SIG-M5 treated with dmso at 0.1 percent for 504 hours (cell line): ENCODE measurements at regions not wholly inside any gene's neighbourhood (a gene's known extent, or its start where the extent isn't known, plus 50 kb on each side); places are given as distances from the start of the nearest gene placed in this dataset.

ENCODE experiments used
- DNase-seq: peaks from one replicate; lab custom pipeline; 2025; ENCODE audit not compliant: unreplicated experiment; lab: John Stamatoyannopoulos, UW

DNA sequence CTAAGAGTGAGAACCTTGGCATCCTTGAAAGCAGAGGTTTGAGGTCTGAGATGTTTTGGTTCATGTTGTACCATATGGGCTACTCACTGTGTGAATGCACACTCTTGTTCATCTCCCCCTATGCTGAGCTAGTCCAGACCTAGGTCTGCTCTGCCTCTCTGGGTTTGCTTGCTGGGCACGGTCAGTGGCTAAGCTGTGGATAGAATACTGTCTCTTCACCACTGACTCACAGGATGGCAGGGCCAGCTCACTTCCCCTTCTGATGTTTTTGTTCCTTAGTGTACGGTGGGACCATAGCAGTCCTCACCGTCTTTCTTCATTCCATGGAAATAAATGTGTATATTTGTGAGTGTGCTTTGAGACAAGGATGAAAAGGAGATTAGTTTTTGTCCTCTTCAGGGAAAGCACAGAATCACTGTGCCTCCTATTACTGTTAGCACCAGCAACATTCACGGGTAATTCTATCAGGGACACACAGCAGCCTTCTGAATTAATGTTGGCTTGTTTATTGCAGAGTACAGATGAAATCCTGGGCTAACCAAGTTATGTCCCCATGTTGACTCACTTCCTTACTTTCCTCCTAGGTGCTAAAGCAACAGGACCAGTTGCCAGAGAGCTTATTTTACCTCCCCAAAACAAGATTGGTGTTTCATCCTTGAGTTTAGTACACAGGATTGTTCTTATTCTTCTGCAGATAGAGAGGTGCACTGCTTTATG is 56.9 kb upstream of the IVNS1ABP start:
- DNase-seq = peak; percentile 58

DNA sequence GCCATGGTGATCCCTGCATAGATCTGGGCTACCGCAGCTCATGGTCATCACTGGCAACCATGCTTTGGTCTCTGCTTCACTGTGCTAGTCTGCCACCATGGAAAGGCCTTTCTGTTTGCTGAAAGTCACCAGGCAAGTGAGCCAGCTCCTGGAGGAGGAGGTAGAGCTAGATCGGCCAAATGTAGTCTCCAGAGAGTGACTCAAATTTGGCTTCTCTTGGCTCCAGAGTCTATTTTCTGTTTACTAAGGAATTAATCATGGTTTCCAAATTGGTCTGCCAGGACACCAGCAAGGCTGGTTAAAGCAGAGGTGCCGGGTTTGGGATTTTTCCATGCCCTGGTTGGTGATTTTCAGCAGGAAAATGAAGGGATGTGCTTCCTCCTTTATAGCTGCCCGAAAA is 52.7 kb upstream of the IVNS1ABP start:
- no peak for DNase-seq

DNA sequence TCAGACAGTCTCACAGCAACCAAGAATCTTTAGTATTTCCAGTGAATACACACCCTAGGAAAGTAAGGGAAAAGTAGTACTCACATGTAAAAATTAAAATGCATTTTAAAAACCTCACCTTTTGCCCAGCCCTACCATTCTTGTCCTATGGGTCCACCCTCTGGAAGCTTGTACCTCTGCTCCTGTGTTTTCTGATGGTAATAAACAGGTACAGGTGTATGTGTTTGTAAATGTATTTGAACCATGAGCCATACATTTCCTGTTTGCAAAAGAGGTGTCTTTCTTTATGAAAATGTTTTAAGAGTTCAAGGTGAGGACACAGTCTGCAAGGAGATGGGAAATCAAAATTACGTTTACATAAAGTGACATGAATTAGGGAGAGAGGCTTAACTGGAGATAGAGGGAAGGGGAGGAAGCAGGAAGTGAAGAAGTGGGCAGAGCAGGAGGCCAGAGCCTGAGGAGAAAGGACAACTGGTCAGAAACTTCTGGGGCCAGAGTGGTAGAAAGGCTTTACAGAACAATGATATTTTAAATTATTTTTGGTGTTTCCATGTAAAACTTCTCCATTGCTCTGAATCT is 52.0 kb upstream of the IVNS1ABP start:
- no peak for DNase-seq

DNA sequence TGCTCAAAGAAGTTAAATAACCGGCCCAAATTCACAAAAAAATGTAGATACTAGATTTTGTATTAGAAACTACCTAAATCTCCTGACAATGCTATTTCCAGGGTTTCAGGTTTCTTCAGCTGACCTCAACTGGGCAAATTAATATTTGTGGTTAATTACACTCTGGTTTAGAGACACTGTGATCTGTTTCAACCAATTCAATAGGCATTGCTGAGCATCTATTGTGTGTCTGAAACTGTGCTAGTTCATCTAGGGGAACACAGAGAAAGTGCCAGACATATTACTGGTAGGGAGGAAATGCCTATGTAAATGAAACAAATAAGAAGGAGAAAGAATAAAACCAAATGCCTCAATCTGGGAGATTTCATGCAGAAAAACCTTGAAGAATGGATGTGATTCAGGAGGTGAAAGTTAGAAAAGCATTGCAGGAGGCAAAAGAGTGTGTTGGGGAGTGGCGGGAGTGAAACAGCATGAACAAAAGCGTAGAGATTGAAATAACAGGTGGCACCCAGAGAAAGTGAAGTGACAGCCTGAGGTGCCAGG is 51.3 kb upstream of the IVNS1ABP start:
- DNase-seq = no peak

DNA sequence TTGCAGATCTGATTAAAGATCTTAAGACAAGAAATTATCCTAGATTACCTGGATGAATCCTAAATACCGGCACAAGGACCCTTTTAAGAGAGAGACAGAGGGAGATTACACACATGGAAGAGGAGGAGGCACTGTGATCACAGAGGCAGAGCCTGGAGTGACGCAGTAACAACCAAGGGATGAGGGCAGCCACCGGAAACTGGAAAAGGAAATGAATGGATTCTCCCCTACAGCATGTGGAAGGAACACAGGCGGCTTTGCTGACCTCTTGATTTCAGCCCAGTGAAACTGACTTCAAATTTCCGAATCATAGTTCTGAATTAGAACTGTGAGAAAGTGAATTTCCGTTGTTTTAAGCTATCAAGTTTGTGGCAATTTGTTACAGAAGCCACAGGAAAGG is 50.2 kb upstream of the IVNS1ABP start:
- no peak for DNase-seq
